GM18505 (cell line): ENCODE measurements at regions not wholly inside any gene's neighbourhood (a gene's known extent, or its start where the extent isn't known, plus 50 kb on each side); places are given as distances from the start of the nearest gene placed in this dataset.

Source experiments
- ATAC-seq: cut with Tn5 transposase; IDR thresholded peaks from one replicate; pipeline ENCODE4 v1.9.1; 2021; ENCODE audit not compliant: unreplicated experiment
- POLR2A ChIP-seq: IDR thresholded peaks from 4 replicates; pipeline ENCODE4 v1.6.1; 2011; ENCODE audit warnings: borderline replicate concordance; ENCODE audit not compliant: insufficient read depth, insufficient read length; ENCODE audit errors: extremely low read depth

DNA sequence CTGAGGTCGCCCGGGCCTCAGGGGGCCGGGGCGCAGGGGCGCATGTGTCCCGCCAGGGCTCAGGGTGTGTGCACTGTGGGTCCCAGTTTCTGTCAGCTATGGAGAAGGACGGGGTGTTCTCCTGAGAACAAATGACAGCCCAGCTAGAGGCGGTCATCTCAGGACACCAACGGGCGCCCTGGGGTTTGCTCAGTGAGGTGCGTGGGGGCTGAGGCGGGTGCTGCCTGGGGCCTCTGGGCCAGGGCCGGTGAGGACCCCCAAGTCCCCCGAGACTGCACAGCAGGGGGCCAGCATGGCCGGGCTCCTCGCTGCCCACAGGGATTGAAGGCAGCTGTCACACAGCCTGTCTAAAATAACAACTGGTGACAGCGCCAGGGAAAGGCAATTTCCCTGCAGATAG lies 808.8 kb upstream of the SOX11 start:
- no peak for ATAC-seq
- TF ChIP-seq POLR2A = no peak

DNA sequence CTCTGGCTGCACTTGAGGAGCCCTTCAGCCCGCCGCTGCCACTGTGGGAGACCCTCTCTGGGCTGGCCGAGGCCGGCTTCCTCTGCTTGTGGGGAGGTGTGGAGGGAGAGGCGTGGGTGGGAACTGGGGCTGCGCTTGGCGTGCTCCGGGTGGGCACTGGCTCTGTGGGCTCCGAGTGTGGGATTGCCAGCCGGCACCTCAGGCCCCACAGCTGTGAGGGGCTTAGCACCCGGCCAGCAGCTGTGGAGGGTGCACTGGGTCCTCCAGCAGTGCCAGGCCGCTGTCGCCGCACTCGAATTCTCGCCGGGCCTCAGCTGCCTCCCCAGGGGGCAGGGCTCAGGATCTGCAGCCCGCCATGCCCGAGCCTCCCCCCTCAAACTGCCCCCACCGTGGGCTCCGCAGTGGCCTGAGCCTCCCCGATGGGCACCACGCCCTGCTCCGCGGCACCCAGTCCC lies 808.0 kb upstream of the SOX11 start:
- TF ChIP-seq POLR2A = no peak
- ATAC-seq = no peak

DNA sequence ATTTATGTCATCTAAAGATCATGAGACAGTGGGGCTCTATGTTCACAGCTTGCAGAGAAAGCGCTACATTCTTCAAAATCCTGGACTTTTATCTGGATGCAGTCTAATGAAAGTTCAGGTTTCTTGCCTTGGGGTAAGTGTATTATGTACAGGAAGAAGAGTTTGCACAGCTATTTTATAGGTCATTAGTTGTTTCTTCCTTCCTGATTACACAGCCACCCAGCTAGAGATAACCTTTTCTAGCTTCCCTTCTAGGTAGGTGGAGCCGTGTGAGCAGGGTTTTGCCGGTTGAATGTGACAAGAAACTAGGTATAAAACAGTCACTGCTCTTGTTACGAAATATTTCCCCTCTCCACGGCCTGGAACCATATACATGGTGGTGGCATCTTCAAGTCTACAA lies 800.8 kb upstream of the SOX11 start:
- no peak for TF ChIP-seq POLR2A
- ATAC-seq = no peak

DNA sequence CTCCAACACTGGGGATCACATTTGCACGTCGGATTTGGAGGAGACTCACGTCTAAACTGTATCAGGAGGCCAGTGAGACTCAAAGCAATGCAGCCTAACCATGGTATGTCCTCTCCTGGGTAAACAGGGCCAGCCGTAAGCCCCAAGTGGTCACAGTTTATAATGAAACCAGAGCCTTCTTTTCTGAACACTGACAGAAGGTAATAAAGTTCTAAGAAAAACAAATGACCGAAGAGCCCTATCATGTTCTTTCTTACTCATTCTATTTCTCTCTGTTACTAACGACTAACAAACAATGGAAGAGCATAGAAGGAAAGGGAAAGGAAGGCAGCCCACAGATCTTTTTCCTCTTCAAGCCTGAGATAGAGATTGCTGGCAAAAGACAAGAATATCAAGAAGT lies 796.8 kb upstream of the SOX11 start:
- no peak for ATAC-seq
- no peak for TF ChIP-seq POLR2A

DNA sequence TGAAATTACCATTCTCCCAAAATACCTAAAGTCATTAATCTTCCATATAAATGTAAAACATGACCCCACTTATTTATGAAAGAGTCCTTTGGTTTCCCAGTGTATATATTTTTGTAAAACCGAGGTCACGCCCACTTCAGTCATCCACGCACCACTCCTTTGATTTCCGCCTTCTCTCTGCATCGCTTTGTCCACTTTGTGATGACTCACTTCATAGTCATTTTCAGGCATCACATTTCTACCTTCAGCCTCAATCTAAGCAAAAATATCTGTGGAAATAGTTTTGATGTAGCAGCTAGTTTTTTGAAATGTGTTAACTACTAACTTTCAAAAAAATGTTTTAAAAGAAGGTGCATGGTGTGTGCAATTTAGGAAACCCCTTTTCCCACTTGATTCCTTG lies 793.5 kb upstream of the SOX11 start:
- no peak for TF ChIP-seq POLR2A
- ATAC-seq = no peak

DNA sequence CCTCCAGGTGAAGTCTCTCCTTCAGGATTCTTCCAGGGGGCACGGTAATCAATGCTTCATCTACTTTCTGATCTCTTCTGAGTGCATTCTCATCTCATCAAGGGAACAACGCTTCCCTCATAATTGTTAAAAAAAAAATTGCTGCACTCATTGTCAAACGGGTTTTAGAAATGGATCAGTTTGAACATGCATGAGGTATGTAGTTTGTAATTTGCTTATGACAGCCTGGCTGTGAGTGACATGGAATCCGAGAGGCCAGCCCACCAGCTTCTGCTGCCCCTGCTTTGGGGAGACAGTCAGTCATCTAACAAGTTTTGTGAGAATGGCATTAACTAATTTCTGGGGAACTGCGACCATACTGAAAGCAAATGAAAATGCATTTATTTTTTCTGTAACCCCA lies 791.9 kb upstream of the SOX11 start:
- no peak for TF ChIP-seq POLR2A
- no peak for ATAC-seq

DNA sequence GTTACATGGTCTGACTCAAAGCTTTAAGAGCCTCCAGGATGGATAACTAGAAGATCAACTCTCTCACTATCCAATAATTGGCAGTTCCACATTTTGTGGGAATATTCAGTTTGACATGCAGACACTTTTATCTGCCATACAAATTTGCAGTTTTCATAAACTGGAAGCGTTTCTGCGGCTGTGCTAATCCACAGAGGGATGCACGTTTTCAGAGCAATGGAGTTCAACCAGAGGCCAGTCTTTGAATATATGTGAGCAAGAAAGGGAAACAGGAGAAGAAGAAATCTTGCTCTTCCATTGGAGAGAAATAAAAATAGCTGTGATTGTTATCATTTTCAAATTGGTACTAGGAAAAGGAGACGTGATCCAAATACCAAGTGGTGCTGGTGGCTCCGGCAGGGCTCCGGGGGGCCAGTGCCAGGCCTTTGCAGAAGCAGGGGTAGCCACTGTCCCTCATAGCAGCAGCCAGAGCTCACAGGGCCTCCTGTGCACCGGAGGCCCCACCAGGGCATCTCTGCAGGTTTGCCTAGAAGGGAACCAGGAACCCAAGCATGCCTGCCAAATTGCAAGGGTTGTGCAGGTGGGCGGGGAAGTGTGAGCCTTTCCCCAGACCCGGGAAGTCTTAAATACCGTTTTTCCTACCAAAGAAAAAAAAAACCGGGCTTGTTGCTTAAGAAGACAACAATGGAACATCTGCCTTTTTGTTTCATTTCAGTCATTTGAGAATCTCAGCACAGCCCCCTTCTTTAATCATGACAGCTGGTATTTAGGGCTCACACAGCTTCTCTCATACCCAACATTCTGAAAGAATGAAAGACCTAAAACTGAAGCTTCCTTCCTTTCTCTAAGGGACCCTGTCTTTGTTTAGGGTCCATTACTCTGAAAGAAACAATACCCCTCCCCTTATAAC lies 791.1 kb upstream of the SOX11 start:
- no peak for ATAC-seq

DNA sequence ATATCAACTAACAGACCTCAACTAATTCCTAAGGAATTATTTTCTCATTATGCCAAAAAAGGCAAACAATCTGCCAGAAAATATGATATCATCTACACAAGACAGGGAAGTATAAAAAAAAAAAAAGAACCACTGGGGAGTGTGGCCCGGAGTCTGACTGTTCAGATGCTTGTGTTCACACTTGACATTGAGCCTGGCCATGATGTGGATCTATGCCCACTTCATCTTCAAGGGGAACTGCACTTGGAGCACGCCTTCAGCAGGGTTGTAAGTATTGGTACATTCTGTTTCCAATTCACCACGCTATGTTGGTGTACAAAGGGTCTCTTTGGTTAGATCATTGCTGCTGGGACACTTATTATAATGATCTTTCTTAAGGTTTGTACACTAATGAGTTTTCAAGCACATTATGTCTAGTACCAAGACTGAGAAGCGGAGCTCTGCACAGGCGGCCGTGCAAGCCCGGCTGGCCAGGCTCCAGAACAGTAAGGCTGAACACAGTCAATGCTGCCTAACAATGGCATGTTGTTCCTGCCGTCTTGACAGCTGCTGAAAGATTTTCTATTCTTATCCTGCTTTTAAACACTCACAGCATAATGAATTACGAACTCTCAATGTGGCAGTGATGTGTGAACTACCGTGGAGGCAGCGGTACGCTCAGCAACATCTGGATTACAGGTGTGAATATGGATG lies 788.4 kb upstream of the SOX11 start:
- ATAC-seq = no peak
- TF ChIP-seq POLR2A = no peak

More for the DNA sequence above, 791.1 kb upstream of the SOX11 start:
- TF ChIP-seq POLR2A = no peak

DNA sequence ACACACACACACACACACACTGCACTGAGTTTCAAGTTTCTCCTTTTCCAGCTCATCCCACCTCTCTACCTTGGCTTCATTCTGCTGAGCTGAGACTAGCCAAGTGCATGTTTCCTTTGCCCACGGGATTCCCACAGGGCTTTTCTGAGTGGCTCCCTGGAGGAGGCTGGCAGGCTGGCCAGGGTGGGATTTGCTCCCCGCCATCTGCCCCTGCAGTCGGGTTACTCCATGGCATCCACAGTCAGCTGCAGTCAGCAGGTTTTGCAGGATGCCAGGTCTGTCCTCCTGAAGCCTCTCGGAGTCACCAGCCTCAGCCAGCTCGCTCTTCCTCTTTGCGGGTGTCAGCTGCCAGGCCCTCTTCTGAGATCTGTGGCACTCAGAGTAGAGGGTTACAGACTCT lies 783.7 kb upstream of the SOX11 start:
- ATAC-seq = no peak
- TF ChIP-seq POLR2A = no peak

DNA sequence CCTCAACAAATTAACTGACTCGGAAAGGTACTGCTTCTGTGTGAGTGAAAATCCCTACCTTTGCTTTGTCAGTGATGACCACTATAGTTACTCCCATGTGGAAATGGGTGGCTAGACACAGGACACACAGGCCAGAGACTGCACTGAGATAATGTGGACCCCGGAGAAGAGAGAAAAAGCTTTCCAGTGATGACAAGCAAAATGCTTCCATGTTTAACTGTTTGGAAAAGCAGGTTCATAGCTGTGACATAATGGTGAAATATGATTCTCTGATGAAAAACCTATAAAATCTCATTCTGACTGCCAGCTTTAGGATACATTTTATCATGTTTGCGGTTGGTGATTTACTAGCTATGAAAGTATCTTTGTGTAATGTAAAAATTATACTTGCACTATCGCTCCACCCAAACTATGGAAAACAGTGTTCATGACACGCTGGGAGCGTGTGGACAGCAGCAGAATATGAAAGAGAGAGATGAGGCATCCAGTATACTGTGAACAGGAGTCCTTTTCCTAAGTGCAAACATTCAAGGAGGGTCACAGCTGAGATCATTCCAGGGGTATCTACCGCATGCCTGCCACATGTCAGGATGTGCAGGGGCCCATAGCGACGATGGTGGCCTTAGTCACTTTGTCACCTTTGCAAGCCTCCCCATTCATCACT lies 782.7 kb upstream of the SOX11 start:
- no peak for TF ChIP-seq POLR2A
- no peak for ATAC-seq

DNA sequence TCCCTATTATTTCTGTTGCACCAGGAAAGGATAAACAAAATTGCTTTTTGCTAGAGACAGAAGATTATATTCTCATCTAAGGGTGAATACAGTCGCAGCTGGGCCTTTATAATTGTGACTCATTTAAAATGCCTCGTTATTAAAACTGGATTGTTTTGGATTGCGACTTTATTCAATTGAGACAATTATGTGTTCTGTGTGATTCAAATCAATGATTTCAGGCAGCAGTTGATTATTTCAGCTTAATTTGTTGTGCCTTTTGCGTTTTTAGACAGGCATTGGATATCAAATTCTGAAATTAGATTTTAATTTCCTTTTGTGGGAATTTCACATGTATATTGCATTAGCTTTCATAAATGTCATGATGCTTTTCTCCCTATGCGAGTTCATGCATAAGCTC lies 778.1 kb upstream of the SOX11 start:
- TF ChIP-seq POLR2A = no peak
- no peak for ATAC-seq

DNA sequence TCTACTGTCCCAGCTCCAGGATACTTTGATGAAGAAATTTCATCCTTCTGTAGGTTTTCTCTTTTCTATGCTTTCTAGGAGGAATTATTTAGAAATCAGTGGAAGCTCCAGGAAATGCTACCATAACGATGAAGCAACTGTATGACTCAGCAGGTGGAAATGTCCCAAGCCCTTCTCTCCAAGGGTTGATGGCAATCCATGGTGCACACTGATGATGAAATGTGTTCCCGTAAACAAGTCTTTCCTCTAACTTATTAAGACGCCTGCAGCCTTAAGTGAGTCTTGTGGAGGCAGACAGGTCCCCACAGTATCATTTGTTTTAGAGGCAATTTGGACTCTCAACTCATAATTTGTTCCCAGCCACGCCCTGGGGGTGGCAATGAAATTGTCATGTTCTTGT lies 777.6 kb upstream of the SOX11 start:
- no peak for TF ChIP-seq POLR2A
- no peak for ATAC-seq

DNA sequence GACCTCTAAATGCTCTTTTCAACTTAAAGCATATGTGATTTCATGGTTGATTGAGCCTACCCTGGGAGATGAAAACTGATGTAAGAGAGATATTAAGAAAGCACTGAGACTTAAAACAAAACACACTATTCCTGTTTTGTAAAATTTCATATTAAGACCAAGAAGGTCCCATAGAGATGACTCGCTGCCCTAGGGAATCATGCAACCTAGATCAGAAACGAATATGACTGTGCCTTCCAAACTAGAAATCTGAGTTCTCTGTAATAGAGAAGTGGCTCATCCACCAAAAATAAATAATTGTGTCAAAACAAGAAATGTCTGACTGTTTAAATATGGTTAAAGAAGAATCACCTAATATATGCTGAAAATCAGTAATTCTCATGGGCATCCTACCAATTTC lies 776.8 kb upstream of the SOX11 start:
- ATAC-seq = no peak

More for the DNA sequence above, 776.8 kb upstream of the SOX11 start:
- TF ChIP-seq POLR2A = no peak
